Prostate gland (tissue), 2 donors: ENCODE measurements at regions not wholly inside any gene's neighbourhood (a gene's known extent, or its start where the extent isn't known, plus 50 kb on each side); places are given as distances from the start of the nearest gene placed in this dataset.

Experiments used
- CTCF ChIP-seq, 4 experiments: fragments of 200-600 bp in 2 of 4; fragments of 450-650 bp in 2 of 4; sonication (generic) in 2 of 4; IDR thresholded peaks; 1 replicate in 3 of 4; 2 replicates in 1 of 4; pipeline ENCODE4 v1.5.1; 2016 to 2019; ENCODE audit warnings: antibody characterized with exemption in 4 of 4, mild to moderate bottlenecking in 2 of 4, moderate library complexity in 2 of 4
- POLR2A ChIP-seq: fragments of 450-650 bp; IDR thresholded peaks from one replicate; pipeline ENCODE4 v1.6.1; 2016; ENCODE audit warnings: antibody characterized with exemption, mild to moderate bottlenecking
- POLR2AphosphoS5 ChIP-seq: sonication (generic); formaldehyde crosslinking; IDR thresholded peaks from one replicate; pipeline ENCODE4 v1.6.1; 2017; ENCODE audit warnings: antibody characterized with exemption

- TF ChIP-seq POLR2A (no peak), CTCF (IDR thresholded peaks at IDR 0.05) (no peak), POLR2AphosphoS5 (no peak)
Measured at GRCh38 chr7:57769958-57770357, 320.0 kb downstream of the ZNF716 start.
